ENCODE measurements at regions not wholly inside any gene's neighbourhood (a gene's known extent, or its start where the extent isn't known, plus 50 kb on each side); places are given as distances from the start of the nearest gene placed in this dataset.

GRCh38 chr7:41182782-41183181 is 520.1 kb downstream of the INHBA start:
- no peak for TF ChIP-seq CTCF (IDR thresholded peaks at IDR 0.05; ENCODE audit: insufficient read depth, low read length, poor library complexity, severe bottlenecking)
- no peak for DNase-seq (ENCODE audit: low read depth)

GRCh38 chr7:41175435-41175834 is 527.5 kb downstream of the INHBA start:
- no peaks in the 10 kb centered on the region for H3K27me3 ChIP-seq (ENCODE audit: control insufficient read depth, insufficient read depth, low read length)
- no peak for TF ChIP-seq CTCF (IDR thresholded peaks at IDR 0.05; ENCODE audit: insufficient read depth, low read length, poor library complexity, severe bottlenecking)
- no peak for DNase-seq (ENCODE audit: low read depth)

More at GRCh38 chr7:41182782-41183181, 520.1 kb downstream of the INHBA start:
- H3K27me3 ChIP-seq (ENCODE audit: control insufficient read depth, insufficient read depth, low read length), result no peaks in the 10 kb centered on the region
- H3K36me3 ChIP-seq (ENCODE audit: control insufficient read depth, insufficient read depth, low read length), result no peaks in the 10 kb centered on the region
- no peak overlapping the region for H3K4me3 ChIP-seq (ENCODE audit: low read depth, low read length)

GRCh38 chr7:41174521-41174920 is 528.4 kb downstream of the INHBA start:
- Histone ChIP-seq H3K4me3 (ENCODE audit: low read depth, low read length) (no peak overlapping the region), H3K36me3 (ENCODE audit: control insufficient read depth, insufficient read depth, low read length) (no peaks in the 10 kb centered on the region), H3K27me3 (ENCODE audit: control insufficient read depth, insufficient read depth, low read length) (no peaks in the 10 kb centered on the region)
- DNase-seq (ENCODE audit: low read depth), result no peak
- no peak for TF ChIP-seq CTCF (IDR thresholded peaks at IDR 0.05; ENCODE audit: insufficient read depth, low read length, poor library complexity, severe bottlenecking)

More at GRCh38 chr7:41175435-41175834, 527.5 kb downstream of the INHBA start:
- no peak overlapping the region for H3K4me3 ChIP-seq (ENCODE audit: low read depth, low read length)
- H3K36me3 ChIP-seq (ENCODE audit: control insufficient read depth, insufficient read depth, low read length), result no peaks in the 10 kb centered on the region

DNA sequence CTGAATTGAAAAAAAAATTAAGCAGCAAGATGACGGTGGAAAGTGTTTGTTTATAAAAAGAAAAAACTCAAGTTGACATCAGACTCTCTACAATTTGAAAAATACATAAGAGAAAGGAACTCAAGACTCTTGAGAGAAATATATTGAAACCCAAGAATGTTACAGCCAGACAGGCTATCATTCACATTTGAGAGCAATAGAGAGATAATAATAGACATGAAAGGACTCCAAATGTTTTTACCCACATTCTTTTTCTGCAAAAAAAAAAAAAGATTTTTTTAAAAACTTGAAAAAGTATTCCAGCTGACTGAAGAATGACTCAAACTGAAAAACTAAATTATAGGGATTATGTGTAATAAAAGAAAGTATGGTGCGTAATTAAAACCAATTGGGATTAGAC is 532.4 kb downstream of the INHBA start:
- Histone ChIP-seq H3K4me3 (ENCODE audit: low read depth, low read length) (no peak overlapping the region), H3K36me3 (ENCODE audit: control insufficient read depth, insufficient read depth, low read length) (no peaks in the 10 kb centered on the region), H3K27me3 (ENCODE audit: control insufficient read depth, insufficient read depth, low read length) (no peaks in the 10 kb centered on the region)
- no peak for TF ChIP-seq CTCF (IDR thresholded peaks at IDR 0.05; ENCODE audit: insufficient read depth, low read length, poor library complexity, severe bottlenecking)
- no peak for DNase-seq (ENCODE audit: low read depth)

DNA sequence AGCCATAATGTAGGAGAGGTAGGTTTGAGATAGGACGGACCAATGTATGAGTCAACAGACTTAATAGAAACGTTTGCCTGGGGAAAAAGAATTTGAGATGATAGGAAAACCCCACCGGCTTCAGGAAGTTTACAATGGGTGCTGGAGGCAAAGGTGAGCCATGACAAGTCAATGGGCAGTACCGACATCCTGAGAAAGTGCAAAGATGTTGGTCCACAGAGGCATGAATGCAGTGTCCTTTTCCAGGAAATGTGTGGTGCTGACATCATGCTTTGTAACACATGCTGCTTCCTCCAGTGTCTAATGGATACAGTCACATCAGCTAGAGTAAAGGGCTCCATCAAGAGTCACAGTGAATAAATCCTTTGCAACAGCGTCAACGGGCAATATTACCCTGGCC is 533.6 kb downstream of the INHBA start:
- no peak for TF ChIP-seq CTCF (IDR thresholded peaks at IDR 0.05; ENCODE audit: insufficient read depth, low read length, poor library complexity, severe bottlenecking)
- no peak for DNase-seq (ENCODE audit: low read depth)
- no peak overlapping the region for H3K4me3 ChIP-seq (ENCODE audit: low read depth, low read length)

DNA sequence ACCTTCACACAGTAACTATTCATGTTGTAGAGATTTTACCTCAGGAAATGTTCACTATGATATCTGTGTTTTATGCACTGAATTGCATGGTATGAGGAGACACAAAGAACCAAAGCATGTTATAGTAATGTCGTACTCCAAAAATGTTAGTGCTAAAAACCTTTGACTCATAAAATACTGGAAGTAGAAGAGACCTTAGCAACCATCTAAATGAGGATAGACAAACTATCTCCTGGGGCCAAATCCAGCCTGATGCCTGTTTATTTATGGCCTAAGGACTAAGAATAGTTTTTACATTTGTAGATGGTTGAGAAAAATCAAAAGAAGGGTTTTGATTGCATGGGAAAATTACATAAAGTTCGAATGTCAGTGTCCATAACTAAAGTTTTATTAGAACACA is 535.1 kb downstream of the INHBA start:
- no peak for DNase-seq (ENCODE audit: low read depth)
- H3K27me3 ChIP-seq (ENCODE audit: control insufficient read depth, insufficient read depth, low read length), result no peaks in the 10 kb centered on the region
- no peak for TF ChIP-seq CTCF (IDR thresholded peaks at IDR 0.05; ENCODE audit: insufficient read depth, low read length, poor library complexity, severe bottlenecking)
- H3K4me3 ChIP-seq (ENCODE audit: low read depth, low read length), result no peak overlapping the region
- no peaks in the 10 kb centered on the region for H3K36me3 ChIP-seq (ENCODE audit: control insufficient read depth, insufficient read depth, low read length)

More for the DNA sequence above, 533.6 kb downstream of the INHBA start:
- Histone ChIP-seq H3K27me3 (ENCODE audit: control insufficient read depth, insufficient read depth, low read length) (no peaks in the 10 kb centered on the region), H3K36me3 (ENCODE audit: control insufficient read depth, insufficient read depth, low read length) (no peaks in the 10 kb centered on the region)

Data from kidney epithelial cell (primary cell).